K562 (cell line): ENCODE measurements at regions not wholly inside any gene's neighbourhood (a gene's known extent, or its start where the extent isn't known, plus 50 kb on each side); places are given as distances from the start of the nearest gene placed in this dataset.

Experiments used
- EGR1 ChIP-seq: fragments of 450-650 bp; conservative IDR thresholded peaks from 2 replicates; pipeline ENCODE4 v1.6.1; 2017; ENCODE audit warnings: mild to moderate bottlenecking
- ETV5 ChIP-seq: sonication (generic); formaldehyde crosslinking; IDR thresholded peaks from 2 replicates; pipeline ENCODE4 v1.4.0; 2020; ENCODE audit warnings: low read depth, mild to moderate bottlenecking, missing genetic modification reagents
- ZNF436 ChIP-seq: fragments of 250-450, 450-650 bp; sonication (Bioruptor Pico); formaldehyde crosslinking; IDR thresholded peaks from 2 replicates; pipeline ENCODE4 v1.7.0; 2020; ENCODE audit warnings: mild to moderate bottlenecking

DNA sequence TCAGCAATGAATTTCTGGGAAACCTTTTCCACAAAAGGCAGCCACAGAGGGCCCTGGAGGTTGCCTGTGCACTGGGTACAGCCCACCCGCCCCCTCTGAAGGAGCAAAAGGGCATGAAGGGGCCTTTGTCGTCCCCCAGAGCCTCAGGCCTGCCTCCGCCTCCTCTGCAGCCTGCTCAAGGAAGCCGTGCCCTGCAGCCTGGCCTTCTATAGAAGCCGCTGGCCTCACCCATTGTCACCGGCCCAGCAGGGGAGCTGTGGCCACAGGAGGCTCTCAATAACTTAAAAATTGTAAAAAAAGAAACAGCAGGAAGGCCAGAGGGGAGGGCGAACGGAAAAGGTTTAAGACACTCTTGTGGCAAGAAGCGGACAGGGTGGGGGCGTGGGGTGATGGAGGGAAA, 213.3 kb downstream of the IRX2 start:
- TF ChIP-seq ZNF436 (CRISPR knock-in tag) (no peak), ETV5 (CRISPR knock-in tag) (no peak), EGR1 (no peak)
